ENCODE measurements at regions not wholly inside any gene's neighbourhood (a gene's known extent, or its start where the extent isn't known, plus 50 kb on each side); places are given as distances from the start of the nearest gene placed in this dataset.

DNA sequence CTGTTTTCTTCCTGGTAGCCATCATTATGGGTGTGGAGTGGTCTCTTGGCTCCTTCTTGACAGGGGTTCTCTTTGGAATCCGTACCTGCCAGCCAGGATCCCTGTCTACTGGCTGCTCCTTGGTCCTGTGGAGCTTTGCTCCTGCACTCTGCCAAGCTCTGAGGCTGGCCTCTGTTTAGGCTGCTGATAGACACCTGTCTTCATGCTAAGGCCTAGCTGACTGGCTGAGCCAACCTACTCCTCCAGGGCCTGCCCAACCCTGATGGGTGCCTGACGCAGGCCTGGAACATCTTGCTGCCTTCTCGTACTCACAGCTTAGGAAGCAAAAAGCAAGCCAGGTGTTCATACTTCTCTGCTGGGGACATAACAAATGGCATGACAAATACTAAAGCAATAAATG, 333.6 kb upstream of the ZNF32 start:
- H3K27ac ChIP-seq (ENCODE audit: low read depth, low read length): no peak overlapping the region
- H3K27me3 ChIP-seq (ENCODE audit: control insufficient read depth in 1 of 2, insufficient read depth in 2 of 2, low read length in 2 of 2): no peaks in the 10 kb centered on the region
- no peaks in the 10 kb centered on the region for H3K9me3 ChIP-seq (ENCODE audit: control insufficient read depth in 1 of 2, low read length in 2 of 2)
- H3K4me3 ChIP-seq (ENCODE audit: low read depth in 1 of 2, low read length in 2 of 2): no peak overlapping the region
- no peaks in the 10 kb centered on the region for H3K36me3 ChIP-seq (ENCODE audit: control insufficient read depth in 1 of 2, insufficient read depth in 2 of 2, low read length in 2 of 2)
- no peak overlapping the region for H3K9ac ChIP-seq (ENCODE audit: low read depth in 1 of 2, low read length in 2 of 2)
- H3K4me1 ChIP-seq (ENCODE audit: control insufficient read depth in 1 of 2, insufficient read depth in 2 of 2, low read length in 2 of 2): no peaks in the 10 kb centered on the region

DNA sequence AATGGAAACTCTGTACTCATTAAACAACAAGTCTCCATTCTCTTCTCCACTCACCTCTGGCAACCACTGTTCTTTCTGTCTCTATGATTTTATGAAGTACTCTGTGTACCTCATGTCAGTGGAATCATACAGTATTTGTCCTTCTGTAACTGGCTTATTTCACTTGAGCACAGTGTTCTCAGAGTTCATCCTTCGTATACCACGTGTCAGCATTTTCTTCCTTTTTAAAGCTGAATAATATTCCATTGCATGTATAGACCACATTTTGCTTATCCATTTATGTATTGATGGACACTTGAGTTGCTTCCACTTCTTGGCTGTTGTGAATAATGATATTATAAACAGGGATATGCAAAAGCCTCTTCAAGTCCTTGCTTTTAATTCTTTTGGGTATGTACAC, 333.0 kb upstream of the ZNF32 start:
- Histone ChIP-seq H3K27ac (ENCODE audit: low read depth, low read length) (no peak overlapping the region), H3K9ac (ENCODE audit: low read depth in 1 of 2, low read length in 2 of 2) (no peak overlapping the region), H3K9me3 (ENCODE audit: control insufficient read depth in 1 of 2, low read length in 2 of 2) (no peaks in the 10 kb centered on the region), H3K4me1 (ENCODE audit: control insufficient read depth in 1 of 2, insufficient read depth in 2 of 2, low read length in 2 of 2) (no peaks in the 10 kb centered on the region), H3K4me3 (ENCODE audit: low read depth in 1 of 2, low read length in 2 of 2) (no peak overlapping the region), H3K36me3 (ENCODE audit: control insufficient read depth in 1 of 2, insufficient read depth in 2 of 2, low read length in 2 of 2) (no peaks in the 10 kb centered on the region), H3K27me3 (ENCODE audit: control insufficient read depth in 1 of 2, insufficient read depth in 2 of 2, low read length in 2 of 2) (no peaks in the 10 kb centered on the region)

GRCh38 chr10:43981232-43981631, 332.6 kb upstream of the ZNF32 start:
- Histone ChIP-seq H3K4me3 (ENCODE audit: low read depth in 1 of 2, low read length in 2 of 2) (no peak overlapping the region), H3K9ac (ENCODE audit: low read depth in 1 of 2, low read length in 2 of 2) (no peak overlapping the region), H3K9me3 (ENCODE audit: control insufficient read depth in 1 of 2, low read length in 2 of 2) (no peaks in the 10 kb centered on the region), H3K36me3 (ENCODE audit: control insufficient read depth in 1 of 2, insufficient read depth in 2 of 2, low read length in 2 of 2) (no peaks in the 10 kb centered on the region), H3K27me3 (ENCODE audit: control insufficient read depth in 1 of 2, insufficient read depth in 2 of 2, low read length in 2 of 2) (no peaks in the 10 kb centered on the region), H3K27ac (ENCODE audit: low read depth, low read length) (no peak overlapping the region), H3K4me1 (ENCODE audit: control insufficient read depth in 1 of 2, insufficient read depth in 2 of 2, low read length in 2 of 2) (no peaks in the 10 kb centered on the region)

DNA sequence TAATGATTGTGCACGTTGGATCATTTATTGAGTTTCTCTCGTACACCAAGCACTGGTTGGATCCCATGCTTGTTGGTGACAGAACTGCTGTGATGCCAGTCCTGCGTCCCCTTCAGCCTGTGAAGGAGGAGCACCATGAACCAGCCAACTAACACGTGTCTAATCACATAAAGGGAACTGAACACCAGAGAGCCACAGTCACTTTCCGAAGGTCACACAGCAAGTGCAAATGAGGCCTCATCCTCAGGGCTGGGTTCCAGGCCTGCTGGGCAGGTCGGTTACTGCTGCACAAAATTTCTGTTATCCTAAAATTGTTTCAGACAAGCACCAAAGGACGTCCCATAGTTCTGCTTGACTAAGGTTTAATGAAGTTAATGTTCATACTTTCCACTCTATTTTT, 332.0 kb upstream of the ZNF32 start:
- Histone ChIP-seq H3K36me3 (ENCODE audit: control insufficient read depth in 1 of 2, insufficient read depth in 2 of 2, low read length in 2 of 2) (no peaks in the 10 kb centered on the region), H3K27ac (ENCODE audit: low read depth, low read length) (no peak overlapping the region), H3K27me3 (ENCODE audit: control insufficient read depth in 1 of 2, insufficient read depth in 2 of 2, low read length in 2 of 2) (no peaks in the 10 kb centered on the region), H3K4me1 (ENCODE audit: control insufficient read depth in 1 of 2, insufficient read depth in 2 of 2, low read length in 2 of 2) (no peaks in the 10 kb centered on the region), H3K4me3 (ENCODE audit: low read depth in 1 of 2, low read length in 2 of 2) (no peak overlapping the region), H3K9me3 (ENCODE audit: control insufficient read depth in 1 of 2, low read length in 2 of 2) (no peaks in the 10 kb centered on the region), H3K9ac (ENCODE audit: low read depth in 1 of 2, low read length in 2 of 2) (no peak overlapping the region)

- Histone ChIP-seq H3K9me3 (ENCODE audit: control insufficient read depth in 1 of 2, low read length in 2 of 2) (no peaks in the 10 kb centered on the region), H3K27me3 (ENCODE audit: control insufficient read depth in 1 of 2, insufficient read depth in 2 of 2, low read length in 2 of 2) (no peaks in the 10 kb centered on the region), H3K4me3 (ENCODE audit: low read depth in 1 of 2, low read length in 2 of 2) (no peak overlapping the region), H3K27ac (ENCODE audit: low read depth, low read length) (no peak overlapping the region), H3K4me1 (ENCODE audit: control insufficient read depth in 1 of 2, insufficient read depth in 2 of 2, low read length in 2 of 2) (no peaks in the 10 kb centered on the region), H3K9ac (ENCODE audit: low read depth in 1 of 2, low read length in 2 of 2) (no peak overlapping the region), H3K36me3 (ENCODE audit: control insufficient read depth in 1 of 2, insufficient read depth in 2 of 2, low read length in 2 of 2) (no peaks in the 10 kb centered on the region)
These were observed 331.6 kb upstream of the ZNF32 start for GRCh38 chr10:43980313-43980712.

DNA sequence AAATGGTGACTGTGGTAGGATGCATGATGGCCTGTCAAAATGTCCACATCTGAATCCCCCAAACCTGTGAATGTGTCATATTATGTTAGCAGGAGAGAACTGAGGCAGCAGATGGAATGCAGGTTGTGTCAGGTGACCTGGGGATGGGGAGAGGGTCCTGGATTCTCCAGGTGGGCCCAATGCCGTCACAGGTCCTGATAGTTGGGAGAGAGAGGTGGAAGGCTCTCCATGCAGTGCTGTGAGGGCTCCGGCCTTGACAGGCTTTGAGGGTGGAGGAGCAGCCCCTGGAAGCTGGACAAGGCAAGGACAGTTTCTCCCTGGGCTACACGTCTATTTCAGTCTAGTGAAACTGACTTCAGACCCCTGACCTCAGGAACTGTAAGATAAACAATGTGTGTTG, 330.9 kb upstream of the ZNF32 start:
- H3K36me3 ChIP-seq (ENCODE audit: control insufficient read depth in 1 of 2, insufficient read depth in 2 of 2, low read length in 2 of 2): no peaks in the 10 kb centered on the region
- H3K27ac ChIP-seq (ENCODE audit: low read depth, low read length): no peak overlapping the region
- H3K9me3 ChIP-seq (ENCODE audit: control insufficient read depth in 1 of 2, low read length in 2 of 2): no peaks in the 10 kb centered on the region
- no peak overlapping the region for H3K9ac ChIP-seq (ENCODE audit: low read depth in 1 of 2, low read length in 2 of 2)
- no peaks in the 10 kb centered on the region for H3K27me3 ChIP-seq (ENCODE audit: control insufficient read depth in 1 of 2, insufficient read depth in 2 of 2, low read length in 2 of 2)
- no peak overlapping the region for H3K4me3 ChIP-seq (ENCODE audit: low read depth in 1 of 2, low read length in 2 of 2)
- no peaks in the 10 kb centered on the region for H3K4me1 ChIP-seq (ENCODE audit: control insufficient read depth in 1 of 2, insufficient read depth in 2 of 2, low read length in 2 of 2)

GRCh38 chr10:43978936-43979335, 330.3 kb upstream of the ZNF32 start:
- no peak overlapping the region for H3K9ac ChIP-seq (ENCODE audit: low read depth in 1 of 2, low read length in 2 of 2)
- H3K36me3 ChIP-seq (ENCODE audit: control insufficient read depth in 1 of 2, insufficient read depth in 2 of 2, low read length in 2 of 2): no peaks in the 10 kb centered on the region
- no peak overlapping the region for H3K4me3 ChIP-seq (ENCODE audit: low read depth in 1 of 2, low read length in 2 of 2)

DNA sequence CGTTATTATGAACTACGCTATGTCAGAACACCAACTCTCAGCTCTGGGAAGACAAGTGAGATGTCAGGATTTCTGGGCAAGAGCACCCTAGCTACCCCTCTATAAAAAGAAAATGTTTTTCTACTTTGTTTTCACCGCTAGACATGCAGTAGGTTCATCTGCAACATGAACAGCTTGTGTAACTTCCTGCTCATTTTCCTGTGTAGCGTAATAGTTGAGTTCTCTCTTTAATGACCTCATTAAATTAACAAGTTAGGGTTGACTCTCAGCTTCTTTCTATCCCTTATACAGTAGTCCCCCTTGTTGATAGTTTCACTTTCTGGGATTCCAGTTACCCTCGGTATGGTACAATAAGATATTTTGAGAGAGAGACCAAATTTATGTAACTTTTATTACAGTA, 329.4 kb upstream of the ZNF32 start:
- peaks cover 4 to 5% of the 10 kb centered on the region in 2 donors for H3K4me1 ChIP-seq (ENCODE audit: control insufficient read depth in 1 of 2, insufficient read depth in 2 of 2, low read length in 2 of 2)

More at GRCh38 chr10:43978936-43979335, 330.3 kb upstream of the ZNF32 start:
- Histone ChIP-seq H3K4me1 (ENCODE audit: control insufficient read depth in 1 of 2, insufficient read depth in 2 of 2, low read length in 2 of 2) (peaks cover 1 to 4% of the 10 kb centered on the region in 2 donors), H3K9me3 (ENCODE audit: control insufficient read depth in 1 of 2, low read length in 2 of 2) (no peaks in the 10 kb centered on the region), H3K27me3 (ENCODE audit: control insufficient read depth in 1 of 2, insufficient read depth in 2 of 2, low read length in 2 of 2) (no peaks in the 10 kb centered on the region), H3K27ac (ENCODE audit: low read depth, low read length) (no peak overlapping the region)

DNA sequence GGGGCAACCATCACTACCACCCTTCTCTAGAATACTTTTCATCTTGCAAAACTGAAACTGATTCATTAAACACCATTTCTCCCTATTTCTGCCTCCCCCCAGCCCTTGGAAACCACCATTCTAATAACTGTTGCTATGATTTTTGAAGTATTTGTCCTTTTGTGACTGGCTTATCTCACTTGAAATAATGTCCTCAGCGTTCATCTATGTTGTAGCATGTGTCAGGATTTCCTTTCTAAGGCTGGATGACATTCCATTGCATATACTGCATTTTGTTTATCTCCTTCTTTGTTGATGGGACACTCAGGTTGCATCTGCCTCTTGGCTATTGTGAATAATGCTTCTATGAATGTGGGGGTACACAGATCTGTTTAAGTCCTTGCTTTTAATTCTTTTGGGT, 327.6 kb upstream of the ZNF32 start:
- peaks cover 4 to 5% of the 10 kb centered on the region in 2 donors for H3K4me1 ChIP-seq (ENCODE audit: control insufficient read depth in 1 of 2, insufficient read depth in 2 of 2, low read length in 2 of 2)
- H3K36me3 ChIP-seq (ENCODE audit: control insufficient read depth in 1 of 2, insufficient read depth in 2 of 2, low read length in 2 of 2): no peaks in the 10 kb centered on the region
- no peak overlapping the region for H3K27ac ChIP-seq (ENCODE audit: low read depth, low read length)

More for the DNA sequence above, 329.4 kb upstream of the ZNF32 start:
- no peak overlapping the region for H3K4me3 ChIP-seq (ENCODE audit: low read depth in 1 of 2, low read length in 2 of 2)
- no peak overlapping the region for H3K9ac ChIP-seq (ENCODE audit: low read depth in 1 of 2, low read length in 2 of 2)
- no peak overlapping the region for H3K27ac ChIP-seq (ENCODE audit: low read depth, low read length)
- no peaks in the 10 kb centered on the region for H3K27me3 ChIP-seq (ENCODE audit: control insufficient read depth in 1 of 2, insufficient read depth in 2 of 2, low read length in 2 of 2)
- no peaks in the 10 kb centered on the region for H3K9me3 ChIP-seq (ENCODE audit: control insufficient read depth in 1 of 2, low read length in 2 of 2)
- H3K36me3 ChIP-seq (ENCODE audit: control insufficient read depth in 1 of 2, insufficient read depth in 2 of 2, low read length in 2 of 2): no peaks in the 10 kb centered on the region

GRCh38 chr10:43973801-43974200, 325.1 kb upstream of the ZNF32 start:
- no peak overlapping the region for H3K9ac ChIP-seq (ENCODE audit: low read depth in 1 of 2, low read length in 2 of 2)
- peaks cover 4 to 5% of the 10 kb centered on the region in 2 donors for H3K4me1 ChIP-seq (ENCODE audit: control insufficient read depth in 1 of 2, insufficient read depth in 2 of 2, low read length in 2 of 2)
- no peak overlapping the region for H3K27ac ChIP-seq (ENCODE audit: low read depth, low read length)
- no peaks in the 10 kb centered on the region for H3K36me3 ChIP-seq (ENCODE audit: control insufficient read depth in 1 of 2, insufficient read depth in 2 of 2, low read length in 2 of 2)
- H3K27me3 ChIP-seq (ENCODE audit: control insufficient read depth in 1 of 2, insufficient read depth in 2 of 2, low read length in 2 of 2): no peaks in the 10 kb centered on the region
- no peak overlapping the region for H3K4me3 ChIP-seq (ENCODE audit: low read depth in 1 of 2, low read length in 2 of 2)
- no peaks in the 10 kb centered on the region for H3K9me3 ChIP-seq (ENCODE audit: control insufficient read depth in 1 of 2, low read length in 2 of 2)

More for the DNA sequence above, 327.6 kb upstream of the ZNF32 start:
- H3K4me3 ChIP-seq (ENCODE audit: low read depth in 1 of 2, low read length in 2 of 2): no peak overlapping the region
- H3K9me3 ChIP-seq (ENCODE audit: control insufficient read depth in 1 of 2, low read length in 2 of 2): no peaks in the 10 kb centered on the region
- no peak overlapping the region for H3K9ac ChIP-seq (ENCODE audit: low read depth in 1 of 2, low read length in 2 of 2)
- H3K27me3 ChIP-seq (ENCODE audit: control insufficient read depth in 1 of 2, insufficient read depth in 2 of 2, low read length in 2 of 2): no peaks in the 10 kb centered on the region
